Progenitor cell of endocrine pancreas (in vitro differentiated cells): ENCODE measurements at regions not wholly inside any gene's neighbourhood (a gene's known extent, or its start where the extent isn't known, plus 50 kb on each side); places are given as distances from the start of the nearest gene placed in this dataset.
A peak's percentile ranks its signal among the peaks of the same experiment; 100 is the strongest.

Experiments
- DNase-seq: peaks from one replicate; pipeline ENCODE4 v3.0.0; 2021; ENCODE audit warnings: low spot score; ENCODE audit not compliant: unreplicated experiment
- H3K27ac Mint-ChIP-seq: 2 replicates; pipeline ENCODE4 v1.8.0; 2021; ENCODE audit warnings: mild to moderate bottlenecking, moderate library complexity, mixed read lengths
- H3K27me3 Mint-ChIP-seq: 2 replicates; pipeline ENCODE4 v1.8.0; 2021; ENCODE audit warnings: mixed read lengths
- H3K36me3 Mint-ChIP-seq: 2 replicates; pipeline ENCODE4 v1.8.0; 2022; ENCODE audit warnings: mixed read lengths; ENCODE audit not compliant: insufficient read depth
- H3K4me1 Mint-ChIP-seq: 2 replicates; pipeline ENCODE4 v1.8.0; 2021; ENCODE audit warnings: low read depth, mixed read lengths
- H3K4me3 Mint-ChIP-seq: 2 replicates; pipeline ENCODE4 v1.8.0; 2021; ENCODE audit warnings: low read depth, mild to moderate bottlenecking, moderate library complexity, mixed read lengths
- H3K9me3 Mint-ChIP-seq: 2 replicates; pipeline ENCODE4 v1.8.0; 2021; ENCODE audit warnings: low read depth, mixed read lengths
- TF ChIP-seq, protein P1 (sequence below): fragments of 200-600 bp; sonication (generic); IDR thresholded peaks from one replicate; pipeline ENCODE4 v1.5.0; 2021; ENCODE audit warnings: antibody characterized with exemption, mild to moderate bottlenecking; ENCODE audit not compliant: unreplicated experiment

DNA sequence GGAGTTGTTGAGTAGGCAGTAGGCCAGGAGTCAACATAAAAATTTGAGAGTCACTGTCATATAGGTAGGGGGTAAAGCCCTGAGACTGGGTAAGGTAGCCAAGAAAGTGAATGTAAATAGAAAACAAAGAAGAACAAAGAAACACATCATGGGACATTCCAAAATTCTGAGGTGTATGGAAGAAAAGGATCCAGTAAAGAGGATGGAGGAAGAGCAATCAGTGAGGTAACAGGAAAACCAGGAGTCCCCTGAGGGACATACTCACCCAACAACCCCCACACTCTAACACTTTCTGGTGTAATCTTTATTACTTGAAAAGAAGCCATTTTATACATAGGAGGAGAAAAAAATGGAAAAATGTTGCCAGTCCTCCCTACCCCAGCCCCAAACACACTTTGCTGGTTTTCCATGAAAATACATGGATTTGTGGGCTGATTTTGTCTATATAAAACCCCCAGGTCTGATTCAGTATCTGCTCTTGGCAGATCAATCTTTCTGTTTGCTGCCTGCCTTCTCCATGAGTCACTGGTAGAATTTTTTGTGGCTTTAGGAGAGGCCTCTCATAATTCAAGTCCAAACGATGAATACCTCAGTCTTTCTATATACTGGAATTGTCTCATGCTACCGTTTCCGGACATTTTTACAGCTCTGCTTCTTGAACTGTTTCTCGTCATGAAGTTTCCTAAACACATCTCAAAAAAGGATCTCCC is 271.4 kb upstream of the MAN1A1 start:
- DNase-seq, result no peak
- no peaks in the 10 kb centered on the region for H3K27me3 Mint-ChIP-seq
- TF ChIP-seq, protein P1, sequence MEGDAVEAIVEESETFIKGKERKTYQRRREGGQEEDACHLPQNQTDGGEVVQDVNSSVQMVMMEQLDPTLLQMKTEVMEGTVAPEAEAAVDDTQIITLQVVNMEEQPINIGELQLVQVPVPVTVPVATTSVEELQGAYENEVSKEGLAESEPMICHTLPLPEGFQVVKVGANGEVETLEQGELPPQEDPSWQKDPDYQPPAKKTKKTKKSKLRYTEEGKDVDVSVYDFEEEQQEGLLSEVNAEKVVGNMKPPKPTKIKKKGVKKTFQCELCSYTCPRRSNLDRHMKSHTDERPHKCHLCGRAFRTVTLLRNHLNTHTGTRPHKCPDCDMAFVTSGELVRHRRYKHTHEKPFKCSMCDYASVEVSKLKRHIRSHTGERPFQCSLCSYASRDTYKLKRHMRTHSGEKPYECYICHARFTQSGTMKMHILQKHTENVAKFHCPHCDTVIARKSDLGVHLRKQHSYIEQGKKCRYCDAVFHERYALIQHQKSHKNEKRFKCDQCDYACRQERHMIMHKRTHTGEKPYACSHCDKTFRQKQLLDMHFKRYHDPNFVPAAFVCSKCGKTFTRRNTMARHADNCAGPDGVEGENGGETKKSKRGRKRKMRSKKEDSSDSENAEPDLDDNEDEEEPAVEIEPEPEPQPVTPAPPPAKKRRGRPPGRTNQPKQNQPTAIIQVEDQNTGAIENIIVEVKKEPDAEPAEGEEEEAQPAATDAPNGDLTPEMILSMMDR, result no peak
- H3K4me3 Mint-ChIP-seq, result no peak overlapping the region
- peaks cover 1% of the 10 kb centered on the region for H3K36me3 Mint-ChIP-seq
- peaks cover 20% of the 10 kb centered on the region for H3K4me1 Mint-ChIP-seq
- H3K9me3 Mint-ChIP-seq, result peaks cover 5% of the 10 kb centered on the region
- H3K27ac Mint-ChIP-seq, result peak overlapping the region; percentile 41

DNA sequence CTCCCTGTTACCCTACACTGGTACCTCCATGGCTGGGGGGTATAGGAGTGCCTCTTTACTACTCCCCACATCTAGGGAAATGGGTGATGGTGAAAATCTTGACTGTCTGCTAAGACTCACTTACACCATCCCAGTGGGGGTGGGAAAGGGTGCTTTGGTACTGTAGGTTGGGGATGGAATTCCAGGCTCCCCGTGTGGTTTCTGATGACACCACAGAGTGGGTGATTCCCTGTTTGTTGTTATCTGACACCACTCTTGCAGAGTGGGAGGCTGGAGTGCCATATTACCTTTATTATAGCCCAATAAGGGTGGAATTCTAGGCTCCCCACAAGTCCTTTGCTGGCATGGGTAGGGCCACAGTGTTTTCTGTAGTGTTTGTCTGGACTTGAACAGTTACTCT is 264.6 kb upstream of the MAN1A1 start:
- TF ChIP-seq, protein P1, result no peak
- H3K4me3 Mint-ChIP-seq, result no peak overlapping the region
- DNase-seq, result no peak
- H3K9me3 Mint-ChIP-seq, result no peaks in the 10 kb centered on the region
- peaks cover 3% of the 10 kb centered on the region for H3K4me1 Mint-ChIP-seq
- no peaks in the 10 kb centered on the region for H3K36me3 Mint-ChIP-seq
- peaks cover 5% of the 10 kb centered on the region for H3K27me3 Mint-ChIP-seq
- no peak overlapping the region for H3K27ac Mint-ChIP-seq

DNA sequence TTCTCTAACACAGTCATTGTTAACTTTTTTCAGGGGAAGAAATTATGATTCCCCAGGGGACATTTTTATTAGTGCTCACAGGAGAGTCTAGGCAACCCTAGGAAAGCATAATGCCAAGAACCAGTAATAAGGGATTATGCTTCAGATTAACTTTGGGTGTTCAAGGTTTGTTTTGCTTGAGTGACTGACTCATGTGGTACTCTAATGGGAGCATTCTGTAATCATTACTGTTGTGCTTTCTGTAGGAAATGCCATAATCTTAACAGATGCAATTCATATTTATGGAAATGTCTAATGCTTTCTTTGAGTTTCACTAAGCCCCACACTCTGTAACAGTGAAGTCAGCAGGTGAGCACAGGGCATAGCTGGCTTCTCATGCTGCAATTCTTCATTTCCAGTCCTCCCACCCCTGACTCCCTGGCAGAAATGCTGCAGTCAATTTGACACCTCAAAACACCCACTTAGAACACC is 263.4 kb upstream of the MAN1A1 start:
- no peak overlapping the region for H3K27ac Mint-ChIP-seq
- H3K27me3 Mint-ChIP-seq, result peaks cover 5% of the 10 kb centered on the region
- peaks cover 1% of the 10 kb centered on the region for H3K4me1 Mint-ChIP-seq
- no peak for DNase-seq
- TF ChIP-seq, protein P1, result no peak
- H3K36me3 Mint-ChIP-seq, result no peaks in the 10 kb centered on the region
- H3K9me3 Mint-ChIP-seq, result no peaks in the 10 kb centered on the region
- no peak overlapping the region for H3K4me3 Mint-ChIP-seq

DNA sequence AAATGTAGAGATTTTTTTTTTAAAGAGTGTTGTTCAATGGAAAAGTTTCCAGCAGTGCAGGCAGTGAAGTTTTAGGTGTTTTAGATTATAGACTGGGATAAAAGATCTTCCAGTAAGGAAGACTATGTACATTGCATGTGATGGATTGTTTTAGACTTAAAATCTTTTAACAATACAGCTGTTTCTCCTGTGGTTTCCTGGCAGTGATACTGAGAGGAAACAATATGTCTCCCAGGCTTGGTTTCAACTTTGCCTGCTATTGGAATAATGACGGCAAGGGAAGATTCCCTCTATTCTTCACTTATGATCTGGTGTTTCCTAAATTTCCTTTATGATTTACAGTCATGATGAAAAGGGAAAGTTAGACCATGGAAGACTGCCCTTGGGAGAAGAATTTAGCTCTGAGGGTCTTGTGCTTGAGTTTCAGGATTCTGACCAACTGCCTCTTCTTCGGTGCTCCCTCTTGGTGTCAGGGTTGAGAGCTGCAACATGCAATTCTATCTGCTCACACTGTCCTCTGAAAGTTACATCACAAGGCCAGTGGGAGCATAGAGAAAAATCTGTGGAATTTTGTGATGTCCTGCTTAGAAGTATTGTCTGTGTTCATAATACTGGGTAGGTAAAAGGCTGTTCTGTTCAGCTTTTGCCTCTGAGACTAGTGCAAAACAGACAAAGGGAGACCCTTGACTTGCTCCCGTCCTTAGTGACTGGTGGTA is 262.8 kb upstream of the MAN1A1 start:
- Mint-ChIP-seq H3K36me3 (no peaks in the 10 kb centered on the region), H3K4me3 (no peak overlapping the region), H3K4me1 (peaks cover 1% of the 10 kb centered on the region), H3K27ac (no peak overlapping the region), H3K27me3 (peaks cover 5% of the 10 kb centered on the region), H3K9me3 (no peaks in the 10 kb centered on the region)
- DNase-seq, result no peak
- TF ChIP-seq, protein P1, result no peak

DNA sequence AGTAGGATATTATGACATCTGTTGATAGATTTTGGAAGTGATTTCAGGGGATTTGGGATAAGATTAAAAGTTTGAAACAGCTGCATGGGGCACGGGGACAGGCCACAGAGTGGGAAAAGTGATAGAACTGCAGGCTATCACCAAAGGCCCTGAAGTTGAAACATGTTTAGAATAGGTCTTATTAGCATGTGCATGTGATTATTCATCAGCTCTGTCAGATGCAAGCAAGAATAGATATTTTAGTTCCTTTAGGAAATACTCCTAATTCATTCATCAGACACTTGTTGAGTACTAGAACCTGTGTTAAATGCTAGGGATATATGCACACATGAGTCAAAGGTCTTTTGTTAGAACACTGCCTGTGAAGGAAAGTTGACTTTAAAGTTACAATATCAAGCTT is 261.2 kb upstream of the MAN1A1 start:
- H3K36me3 Mint-ChIP-seq, result no peaks in the 10 kb centered on the region
- TF ChIP-seq, protein P1, result no peak
- H3K9me3 Mint-ChIP-seq, result no peaks in the 10 kb centered on the region
- DNase-seq, result no peak
- H3K4me1 Mint-ChIP-seq, result peaks cover 1% of the 10 kb centered on the region
- H3K27me3 Mint-ChIP-seq, result peaks cover 5% of the 10 kb centered on the region
- no peak overlapping the region for H3K4me3 Mint-ChIP-seq
- no peak overlapping the region for H3K27ac Mint-ChIP-seq
